Neuron (in vitro differentiated cells): ENCODE measurements at regions not wholly inside any gene's neighbourhood (a gene's known extent, or its start where the extent isn't known, plus 50 kb on each side); places are given as distances from the start of the nearest gene placed in this dataset.

Experiments
- H2AFZ ChIP-seq: one replicate; pipeline ENCODE4 v1.6.1; 2013; ENCODE audit warnings: low read depth, mild to moderate bottlenecking, inconsistent platforms, low read length, moderate library complexity
- H3K27me3 ChIP-seq: one replicate; pipeline ENCODE4 v1.6.1; 2013; ENCODE audit warnings: low read length; ENCODE audit not compliant: insufficient read depth
- H3K36me3 ChIP-seq: one replicate; pipeline ENCODE4 v1.6.1; 2013; ENCODE audit warnings: low read length; ENCODE audit not compliant: insufficient read depth
- H3K4me1 ChIP-seq: one replicate; pipeline ENCODE4 v1.6.1; 2013; ENCODE audit warnings: low read length; ENCODE audit not compliant: insufficient read depth
- H3K4me3 ChIP-seq: 2 replicates; pipeline ENCODE4 v1.5.1; 2013; ENCODE audit warnings: mild to moderate bottlenecking, low read length, moderate library complexity
- H3K9me3 ChIP-seq: one replicate; pipeline ENCODE4 v1.6.1; 2013; ENCODE audit warnings: low read length

DNA sequence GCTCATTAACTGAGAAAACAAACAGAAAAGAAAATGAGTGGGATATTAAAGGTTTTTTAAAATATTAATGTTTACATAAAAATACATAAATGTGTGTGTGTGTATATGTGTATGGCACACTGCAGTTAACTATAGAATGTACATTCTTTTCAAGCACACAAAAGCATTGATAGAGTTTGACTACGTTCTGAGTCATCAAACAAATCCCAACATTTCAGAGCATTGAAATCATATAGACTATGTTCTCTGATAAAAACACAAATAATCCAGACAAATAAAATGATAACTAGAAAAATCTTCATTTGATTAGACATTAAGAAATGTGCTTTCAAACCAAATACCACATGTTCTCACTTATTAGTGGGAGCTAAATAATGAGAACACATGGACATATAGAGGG lies 84.3 kb upstream of the CELF4 start:
- H2AFZ ChIP-seq: no peak overlapping the region
- no peaks in the 10 kb centered on the region for H3K4me1 ChIP-seq
- H3K4me3 ChIP-seq: no peak overlapping the region
- H3K36me3 ChIP-seq: no peaks in the 10 kb centered on the region
- no peaks in the 10 kb centered on the region for H3K27me3 ChIP-seq
- H3K9me3 ChIP-seq: no peaks in the 10 kb centered on the region

DNA sequence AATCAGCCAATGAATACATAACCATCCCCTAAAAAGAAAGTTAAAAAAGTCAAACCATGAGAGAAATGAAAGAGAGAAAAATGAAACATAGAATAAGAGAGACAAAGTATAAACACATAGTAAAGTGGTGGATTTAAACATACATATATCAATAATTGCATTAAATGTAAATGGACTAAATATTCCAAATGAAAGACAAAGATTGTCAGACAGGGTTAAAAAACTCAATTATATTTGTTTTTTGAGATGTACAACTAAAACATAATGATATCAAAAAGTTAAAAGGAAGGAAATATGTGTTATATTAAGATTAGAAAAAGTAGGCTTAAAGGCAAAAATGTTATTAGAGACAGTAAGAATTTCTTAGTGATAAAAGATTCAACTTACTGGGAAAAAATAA lies 83.8 kb upstream of the CELF4 start:
- Histone ChIP-seq H3K4me1 (no peaks in the 10 kb centered on the region), H3K36me3 (no peaks in the 10 kb centered on the region), H3K4me3 (no peak overlapping the region), H2AFZ (no peak overlapping the region), H3K27me3 (no peaks in the 10 kb centered on the region), H3K9me3 (no peaks in the 10 kb centered on the region)

- Histone ChIP-seq H2AFZ (no peak overlapping the region), H3K4me3 (no peak overlapping the region), H3K4me1 (no peaks in the 10 kb centered on the region), H3K27me3 (no peaks in the 10 kb centered on the region), H3K36me3 (no peaks in the 10 kb centered on the region), H3K9me3 (no peaks in the 10 kb centered on the region)
These were observed 76.0 kb upstream of the CELF4 start for GRCh38 chr18:37641573-37641972.

DNA sequence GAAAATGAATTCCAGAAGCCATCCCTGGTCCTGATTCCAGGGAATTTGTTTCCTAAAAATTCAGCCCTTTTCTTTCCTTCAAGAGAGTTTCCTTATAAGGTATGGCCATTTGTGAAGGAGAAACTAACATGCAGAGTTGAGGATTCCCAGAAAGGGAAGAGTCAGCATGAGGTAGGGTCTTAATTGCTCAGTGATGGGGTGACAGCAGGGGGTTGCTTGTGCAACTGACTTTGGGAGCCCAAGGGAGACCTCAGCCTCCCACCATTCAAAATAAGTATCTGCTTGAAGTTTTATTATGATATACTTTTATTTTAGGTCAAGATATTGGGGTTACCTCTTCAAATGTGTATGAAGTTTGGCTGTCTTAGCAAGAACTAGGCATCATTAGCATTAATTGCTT lies 74.9 kb upstream of the CELF4 start:
- Histone ChIP-seq H2AFZ (no peak overlapping the region), H3K4me1 (no peaks in the 10 kb centered on the region), H3K4me3 (no peak overlapping the region), H3K27me3 (no peaks in the 10 kb centered on the region), H3K36me3 (no peaks in the 10 kb centered on the region), H3K9me3 (no peaks in the 10 kb centered on the region)

DNA sequence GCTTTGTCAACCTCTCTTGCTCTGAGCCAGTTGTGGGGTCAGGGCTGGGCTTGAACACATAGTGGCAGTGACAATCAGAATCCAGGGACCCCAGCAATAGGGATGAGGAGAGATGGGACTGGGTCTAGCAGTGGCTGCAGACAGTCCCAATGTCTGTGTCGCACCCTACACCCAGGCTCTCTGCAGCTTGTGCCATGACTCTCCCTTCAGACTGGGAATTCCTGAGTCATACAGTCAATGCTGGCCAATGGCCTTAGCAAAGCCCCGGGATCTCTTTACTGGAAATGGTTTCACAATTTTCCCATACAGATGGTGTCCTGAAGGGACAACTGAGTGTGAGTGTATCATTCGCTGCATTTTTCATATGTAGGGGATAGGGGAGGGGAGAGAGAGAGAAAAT lies 74.2 kb upstream of the CELF4 start:
- no peaks in the 10 kb centered on the region for H3K36me3 ChIP-seq
- no peak overlapping the region for H3K4me3 ChIP-seq
- no peaks in the 10 kb centered on the region for H3K27me3 ChIP-seq
- no peaks in the 10 kb centered on the region for H3K9me3 ChIP-seq
- no peaks in the 10 kb centered on the region for H3K4me1 ChIP-seq
- H2AFZ ChIP-seq: no peak overlapping the region

GRCh38 chr18:37637478-37637850 lies 71.9 kb upstream of the CELF4 start:
- no peak overlapping the region for H3K4me3 ChIP-seq
- no peak overlapping the region for H2AFZ ChIP-seq
- no peaks in the 10 kb centered on the region for H3K9me3 ChIP-seq

DNA sequence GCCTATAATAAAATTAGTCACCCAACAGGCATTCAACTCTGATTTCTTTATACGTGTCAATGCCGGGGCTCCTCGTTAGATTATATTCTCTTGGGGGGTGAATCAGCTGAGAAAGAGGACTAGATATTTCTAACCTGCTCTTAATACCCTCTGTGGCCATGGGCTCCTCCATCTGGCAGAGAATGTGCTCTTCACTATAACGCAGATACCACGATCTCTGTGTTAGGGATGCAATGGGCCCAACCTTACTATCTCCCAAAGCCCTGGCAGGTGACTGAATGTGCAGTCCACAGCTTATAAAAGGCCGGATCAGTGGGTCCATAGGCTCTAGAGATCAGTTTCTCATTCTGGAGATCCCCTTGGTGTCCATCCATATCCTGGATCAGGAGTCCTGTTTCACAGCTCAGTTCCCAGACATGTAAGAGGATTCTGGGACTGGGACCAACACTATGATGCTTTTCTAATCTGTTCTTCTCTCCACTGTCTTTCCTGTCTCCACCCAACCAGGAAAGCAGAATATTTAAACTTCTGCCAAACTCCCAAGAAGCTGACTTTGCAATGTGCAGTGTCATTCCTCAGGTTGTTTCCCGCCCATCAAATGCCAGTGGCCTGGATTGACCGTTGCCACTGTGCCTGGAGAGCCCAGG lies 71.4 kb upstream of the CELF4 start:
- Histone ChIP-seq H2AFZ (no peak overlapping the region), H3K4me1 (no peaks in the 10 kb centered on the region), H3K9me3 (no peaks in the 10 kb centered on the region), H3K4me3 (no peak overlapping the region), H3K36me3 (no peaks in the 10 kb centered on the region), H3K27me3 (no peaks in the 10 kb centered on the region)

More at GRCh38 chr18:37637478-37637850, 71.9 kb upstream of the CELF4 start:
- H3K36me3 ChIP-seq: no peaks in the 10 kb centered on the region
- H3K4me1 ChIP-seq: no peaks in the 10 kb centered on the region
- no peaks in the 10 kb centered on the region for H3K27me3 ChIP-seq

DNA sequence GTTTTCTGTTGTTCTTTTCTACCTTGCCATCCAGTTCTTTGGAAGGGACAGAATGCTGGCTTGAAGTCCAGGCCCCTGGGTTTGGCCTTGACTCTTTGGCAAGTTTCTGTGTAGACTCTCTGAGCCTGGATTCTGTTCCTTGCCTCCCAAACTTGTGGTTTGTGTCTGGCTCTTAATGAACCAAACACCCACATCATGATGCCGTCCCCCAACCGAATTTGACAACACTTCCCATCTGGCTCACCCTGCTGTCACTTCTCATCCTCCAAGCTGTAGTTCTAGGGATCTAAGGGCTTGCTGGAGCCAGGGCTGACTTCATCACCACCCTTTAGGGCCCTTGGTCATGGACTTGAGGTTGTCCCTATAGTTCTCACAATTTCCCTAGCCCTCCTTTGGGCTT lies 68.9 kb upstream of the CELF4 start:
- Histone ChIP-seq H3K4me1 (no peaks in the 10 kb centered on the region), H3K4me3 (no peak overlapping the region), H3K9me3 (no peaks in the 10 kb centered on the region), H3K36me3 (no peaks in the 10 kb centered on the region), H3K27me3 (no peaks in the 10 kb centered on the region), H2AFZ (no peak overlapping the region)

DNA sequence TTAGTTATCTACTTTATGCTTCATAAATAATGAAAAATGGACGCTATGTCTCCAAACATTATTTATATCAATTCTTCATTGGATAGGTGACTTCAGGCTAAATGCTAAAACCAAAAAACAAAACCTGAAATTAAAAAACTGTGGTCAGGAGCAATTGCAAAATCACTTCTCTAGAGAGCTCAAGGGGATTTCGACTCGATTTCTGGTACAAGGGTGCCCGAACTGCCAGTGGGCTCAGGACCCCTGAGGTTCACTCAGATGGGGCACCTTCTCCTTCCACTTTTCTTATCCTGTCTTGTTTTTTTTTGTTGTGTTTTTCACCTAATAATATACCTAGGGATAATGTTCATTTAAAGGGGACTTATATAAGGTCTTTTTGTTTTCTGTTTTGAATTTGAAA lies 65.8 kb upstream of the CELF4 start:
- Histone ChIP-seq H3K27me3 (no peaks in the 10 kb centered on the region), H3K4me3 (no peak overlapping the region), H3K4me1 (no peaks in the 10 kb centered on the region), H2AFZ (no peak overlapping the region), H3K36me3 (no peaks in the 10 kb centered on the region), H3K9me3 (no peaks in the 10 kb centered on the region)

DNA sequence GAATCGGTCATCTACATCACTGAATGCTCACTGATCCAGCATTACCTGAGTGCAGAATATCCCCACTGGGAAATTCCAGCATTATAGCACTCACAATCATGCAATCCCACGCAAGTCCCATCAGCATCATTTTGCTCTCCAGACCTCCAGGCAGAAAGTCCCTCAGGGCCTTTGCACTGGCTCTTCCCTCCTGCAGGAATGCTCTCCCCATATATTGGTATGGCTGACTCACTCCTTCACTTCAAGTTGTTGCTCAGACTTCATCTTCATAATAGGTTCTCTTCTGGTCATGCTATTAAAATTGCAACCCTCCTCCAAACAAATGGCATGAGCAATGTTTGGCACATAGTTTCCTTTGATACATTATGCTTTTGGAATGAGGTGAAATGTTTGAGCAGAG lies 64.7 kb upstream of the CELF4 start:
- H3K9me3 ChIP-seq: no peaks in the 10 kb centered on the region
- no peaks in the 10 kb centered on the region for H3K36me3 ChIP-seq
- no peaks in the 10 kb centered on the region for H3K27me3 ChIP-seq
- no peak overlapping the region for H3K4me3 ChIP-seq
- no peak overlapping the region for H2AFZ ChIP-seq
- H3K4me1 ChIP-seq: no peaks in the 10 kb centered on the region

DNA sequence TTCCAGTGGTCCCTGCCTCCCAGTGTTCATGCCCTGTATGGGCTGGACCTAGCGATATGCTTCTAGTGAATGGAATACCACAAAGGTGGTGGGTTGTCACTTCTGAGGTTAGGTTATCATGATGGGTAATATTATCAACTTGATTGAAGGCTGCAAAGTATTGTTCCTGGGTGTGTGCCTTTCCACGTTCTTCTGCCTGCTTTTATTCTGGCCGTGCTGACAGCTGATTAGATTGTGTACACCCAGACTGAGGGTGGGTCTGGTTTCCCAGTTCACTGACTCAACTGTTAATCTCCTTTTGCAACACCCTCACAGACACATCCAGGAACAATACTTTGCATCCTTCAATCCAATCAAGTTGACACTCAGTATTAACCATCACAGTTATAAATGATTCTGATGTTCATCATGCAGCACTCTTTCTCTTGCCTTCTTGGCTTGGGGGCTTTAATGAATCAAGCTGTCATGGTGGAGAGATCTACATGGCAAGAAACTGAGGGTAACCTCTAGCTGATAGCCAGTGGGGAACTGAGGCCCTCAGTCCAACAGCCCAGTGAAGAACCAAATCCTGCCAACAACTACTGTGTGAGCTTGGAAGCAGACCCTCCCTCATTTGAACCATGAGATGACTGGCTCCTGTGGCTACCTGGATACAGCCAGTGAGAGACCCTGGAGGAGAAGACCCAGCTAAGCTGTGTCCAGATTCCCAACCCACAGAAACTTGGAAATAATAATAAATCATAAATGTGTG lies 63.0 kb upstream of the CELF4 start:
- Histone ChIP-seq H2AFZ (no peak overlapping the region), H3K9me3 (no peaks in the 10 kb centered on the region), H3K36me3 (no peaks in the 10 kb centered on the region), H3K4me3 (no peak overlapping the region), H3K27me3 (no peaks in the 10 kb centered on the region), H3K4me1 (no peaks in the 10 kb centered on the region)

GRCh38 chr18:37624318-37624717 lies 58.7 kb upstream of the CELF4 start:
- Histone ChIP-seq H2AFZ (no peak overlapping the region), H3K27me3 (no peaks in the 10 kb centered on the region), H3K4me1 (no peaks in the 10 kb centered on the region)

GRCh38 chr18:37619964-37620363 lies 54.4 kb upstream of the CELF4 start:
- no peak overlapping the region for H2AFZ ChIP-seq
- H3K4me3 ChIP-seq: no peak overlapping the region
- H3K4me1 ChIP-seq: no peaks in the 10 kb centered on the region
- no peaks in the 10 kb centered on the region for H3K27me3 ChIP-seq
- H3K9me3 ChIP-seq: no peaks in the 10 kb centered on the region
- no peaks in the 10 kb centered on the region for H3K36me3 ChIP-seq

More at GRCh38 chr18:37624318-37624717, 58.7 kb upstream of the CELF4 start:
- no peaks in the 10 kb centered on the region for H3K9me3 ChIP-seq
- no peak overlapping the region for H3K4me3 ChIP-seq
- no peaks in the 10 kb centered on the region for H3K36me3 ChIP-seq

DNA sequence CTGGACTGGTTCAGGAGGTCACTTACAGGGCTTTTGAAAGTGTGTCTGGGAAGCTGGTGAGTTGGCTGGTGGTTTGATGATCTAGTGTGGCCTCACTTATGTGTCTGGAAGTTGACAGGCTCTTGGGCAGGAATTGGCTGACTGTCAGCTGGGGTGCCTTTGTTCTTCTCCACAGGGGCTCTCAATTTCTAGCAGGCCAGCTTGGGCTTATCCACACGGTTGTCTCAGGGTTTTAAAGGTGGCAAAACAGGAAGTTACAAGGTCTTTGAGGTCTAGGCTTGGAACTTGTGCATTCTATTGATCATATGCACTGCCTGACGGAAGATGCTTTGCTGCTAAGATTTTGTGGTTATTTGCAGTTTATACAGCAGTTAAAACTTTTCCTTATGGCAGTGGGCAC lies 52.0 kb upstream of the CELF4 start:
- H3K36me3 ChIP-seq: no peaks in the 10 kb centered on the region
- no peaks in the 10 kb centered on the region for H3K9me3 ChIP-seq
- H3K4me3 ChIP-seq: no peak overlapping the region
- no peaks in the 10 kb centered on the region for H3K4me1 ChIP-seq
- no peak overlapping the region for H2AFZ ChIP-seq
- H3K27me3 ChIP-seq: no peaks in the 10 kb centered on the region
